Karpas-422 (cell line): ENCODE measurements at regions not wholly inside any gene's neighbourhood (a gene's known extent, or its start where the extent isn't known, plus 50 kb on each side); places are given as distances from the start of the nearest gene placed in this dataset.

Experiments
- DNase-seq: peaks from one replicate; pipeline ENCODE4 v3.0.0-alpha.2; 2015
- H2AFZ ChIP-seq: fragments of 200-600 bp; sonication (generic); 2 replicates; pipeline ENCODE4 v1.6.1; 2014; ENCODE audit warnings: antibody characterized with exemption, low read length, mixed read lengths
- H3K27ac ChIP-seq: fragments of 200-600 bp; sonication (generic); 2 replicates; pipeline ENCODE4 v1.5.1; 2014; ENCODE audit warnings: mild to moderate bottlenecking, low read length, moderate library complexity
- H3K27me3 ChIP-seq: fragments of 200-600 bp; sonication (generic); 2 replicates; pipeline ENCODE4 v1.6.1; 2014; ENCODE audit warnings: low read length, mixed read lengths
- H3K36me3 ChIP-seq: fragments of 200-600 bp; sonication (generic); 2 replicates; pipeline ENCODE4 v1.6.1; 2014; ENCODE audit warnings: low read length, mixed read lengths; ENCODE audit not compliant: insufficient read depth
- H3K4me1 ChIP-seq: fragments of 200-600 bp; sonication (generic); 2 replicates; pipeline ENCODE4 v1.6.1; 2014; ENCODE audit warnings: mild to moderate bottlenecking, low read length, mixed read lengths
- H3K4me2 ChIP-seq: fragments of 200-600 bp; sonication (generic); 2 replicates; pipeline ENCODE4 v1.6.1; 2014; ENCODE audit warnings: low read length, low read depth, mild to moderate bottlenecking; ENCODE audit not compliant: poor library complexity, severe bottlenecking
- H3K4me3 ChIP-seq: fragments of 200-600 bp; sonication (generic); 2 replicates; pipeline ENCODE4 v1.5.1; 2014; ENCODE audit warnings: mild to moderate bottlenecking, antibody characterized with exemption, low read length, mixed read lengths
- H3K79me2 ChIP-seq: fragments of 200-600 bp; sonication (generic); 2 replicates; pipeline ENCODE4 v1.6.1; 2014; ENCODE audit warnings: mild to moderate bottlenecking, low read length, mixed read lengths
- H3K9ac ChIP-seq: fragments of 200-600 bp; sonication (generic); 2 replicates; pipeline ENCODE4 v1.6.0; 2014; ENCODE audit warnings: low read length
- H3K9me2 ChIP-seq: fragments of 200-600 bp; sonication (generic), shearing (Covaris generic); replicated peaks from 2 replicates; pipeline ENCODE4 v1.6.0; 2014; ENCODE audit warnings: mild to moderate bottlenecking, low read length, moderate library complexity; ENCODE audit not compliant: insufficient read depth
- H3K9me3 ChIP-seq: fragments of 300-700, 200-600 bp; sonication (generic); 2 replicates; pipeline ENCODE4 v1.6.1; 2014; ENCODE audit warnings: low read length, mixed read lengths
- H4K20me1 ChIP-seq: fragments of 200-600 bp; sonication (generic); 2 replicates; pipeline ENCODE4 v1.6.1; 2014; ENCODE audit warnings: mild to moderate bottlenecking, antibody characterized with exemption, low read length, low read depth; ENCODE audit not compliant: insufficient read depth

- Histone ChIP-seq H3K9me2 (no peaks in the 10 kb centered on the region), H3K4me2 (no peak overlapping the region), H2AFZ (no peak overlapping the region), H3K27ac (no peak overlapping the region), H3K9ac (no peak overlapping the region), H3K4me1 (no peaks in the 10 kb centered on the region), H3K79me2 (no peaks in the 10 kb centered on the region), H3K36me3 (no peaks in the 10 kb centered on the region), H3K27me3 (no peaks in the 10 kb centered on the region), H3K4me3 (no peak overlapping the region), H4K20me1 (no peaks in the 10 kb centered on the region), H3K9me3 (peaks cover 4% of the 10 kb centered on the region; the same call in 1 of the 2 replicates)
- DNase-seq, result no peak
Measured at GRCh38 chr3:178087376-178087775, 448.9 kb upstream of the KCNMB2 start.

DNA sequence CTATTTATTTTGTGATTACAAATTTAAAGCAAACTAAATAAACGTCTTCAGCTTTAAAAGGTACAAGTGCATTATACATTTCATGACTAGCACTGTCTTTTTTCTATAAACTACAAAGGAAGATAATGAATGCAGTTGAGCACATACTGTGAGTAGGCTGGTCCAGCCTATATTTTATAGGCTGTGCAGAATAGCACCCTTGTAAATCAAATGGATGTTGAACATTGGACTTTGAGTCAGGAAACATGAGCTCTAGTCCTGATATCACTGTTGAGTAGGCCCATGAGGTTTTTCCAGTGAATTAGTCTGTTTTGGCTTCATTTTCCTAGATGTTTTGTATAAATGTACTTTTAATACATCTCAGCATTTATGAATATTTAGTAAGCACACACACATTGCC lies 447.3 kb upstream of the KCNMB2 start:
- no peak overlapping the region for H3K4me3 ChIP-seq
- H3K27me3 ChIP-seq, result no peaks in the 10 kb centered on the region
- H3K27ac ChIP-seq, result no peak overlapping the region
- H3K9me3 ChIP-seq, result peaks cover 4% of the 10 kb centered on the region
- no peak for DNase-seq
- no peaks in the 10 kb centered on the region for H3K4me1 ChIP-seq
- H3K79me2 ChIP-seq, result no peaks in the 10 kb centered on the region
- no peaks in the 10 kb centered on the region for H3K36me3 ChIP-seq
- no peak overlapping the region for H3K9ac ChIP-seq
- no peaks in the 10 kb centered on the region for H4K20me1 ChIP-seq
- H3K9me2 ChIP-seq, result no peaks in the 10 kb centered on the region
- H3K4me2 ChIP-seq, result no peak overlapping the region
- no peak overlapping the region for H2AFZ ChIP-seq

DNA sequence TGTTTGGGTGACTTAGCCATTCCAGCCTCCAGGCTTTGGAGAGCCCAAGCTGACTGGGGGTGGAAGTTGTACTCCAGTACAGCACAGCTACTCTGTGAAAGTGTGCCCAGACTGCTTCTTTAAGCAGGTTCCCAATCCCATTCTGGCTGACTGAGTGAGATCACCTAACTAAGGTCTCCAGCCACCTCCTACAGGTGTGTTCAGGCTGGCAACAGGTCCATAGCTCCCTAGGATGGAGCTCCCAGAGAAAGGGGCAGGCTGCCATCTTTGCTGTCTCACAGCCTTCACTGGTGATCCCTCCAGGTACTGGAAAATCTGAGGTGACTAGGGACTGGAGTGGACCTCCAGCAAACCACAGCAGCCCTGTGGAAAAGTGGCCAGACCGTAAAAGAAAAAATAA lies 445.3 kb upstream of the KCNMB2 start:
- no peak for DNase-seq
- Histone ChIP-seq H3K9me3 (peaks cover 4% of the 10 kb centered on the region), H3K9ac (no peak overlapping the region), H3K27ac (no peak overlapping the region), H4K20me1 (no peaks in the 10 kb centered on the region), H3K27me3 (no peaks in the 10 kb centered on the region), H2AFZ (no peak overlapping the region), H3K4me2 (no peak overlapping the region), H3K79me2 (no peaks in the 10 kb centered on the region), H3K36me3 (no peaks in the 10 kb centered on the region), H3K9me2 (no peaks in the 10 kb centered on the region), H3K4me1 (no peaks in the 10 kb centered on the region), H3K4me3 (no peak overlapping the region)

DNA sequence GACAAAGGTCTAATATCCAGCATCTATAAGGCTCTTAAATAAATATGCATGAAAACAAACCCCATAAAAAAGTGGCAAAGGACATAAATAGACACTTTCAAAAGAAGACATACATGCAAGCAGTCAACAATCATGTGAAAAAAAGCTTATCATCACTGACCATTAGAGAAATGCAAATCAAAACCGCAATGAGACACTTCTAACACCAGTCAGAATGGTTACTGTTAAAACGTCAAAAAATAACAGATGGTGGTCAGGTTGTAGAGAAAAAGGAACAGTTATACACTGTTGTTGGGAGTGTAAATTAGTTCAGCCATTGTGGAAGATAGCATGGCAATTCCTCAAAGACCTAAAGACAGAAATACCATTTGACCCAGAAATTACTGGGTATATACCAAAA lies 440.7 kb upstream of the KCNMB2 start:
- Histone ChIP-seq H3K4me3 (no peak overlapping the region), H3K36me3 (no peaks in the 10 kb centered on the region), H4K20me1 (no peaks in the 10 kb centered on the region), H3K79me2 (no peaks in the 10 kb centered on the region), H3K9ac (no peak overlapping the region), H2AFZ (no peak overlapping the region), H3K9me2 (no peaks in the 10 kb centered on the region), H3K4me1 (no peaks in the 10 kb centered on the region), H3K9me3 (peaks cover 4% of the 10 kb centered on the region; the same call in 1 of the 2 replicates), H3K27ac (no peak overlapping the region), H3K4me2 (no peak overlapping the region), H3K27me3 (no peaks in the 10 kb centered on the region)
- DNase-seq, result no peak

GRCh38 chr3:178096955-178097354 lies 439.3 kb upstream of the KCNMB2 start:
- no peaks in the 10 kb centered on the region for H3K79me2 ChIP-seq
- H2AFZ ChIP-seq, result no peak overlapping the region
- H4K20me1 ChIP-seq, result no peaks in the 10 kb centered on the region
- no peak overlapping the region for H3K4me2 ChIP-seq
- H3K4me1 ChIP-seq, result no peaks in the 10 kb centered on the region
- peaks cover 2% of the 10 kb centered on the region; the same call in 1 of the 2 replicates for H3K9me3 ChIP-seq
- H3K36me3 ChIP-seq, result no peaks in the 10 kb centered on the region
- DNase-seq, result no peak
- no peak overlapping the region for H3K9ac ChIP-seq
- H3K27me3 ChIP-seq, result no peaks in the 10 kb centered on the region
- H3K9me2 ChIP-seq, result no peaks in the 10 kb centered on the region
- H3K4me3 ChIP-seq, result no peak overlapping the region
- no peak overlapping the region for H3K27ac ChIP-seq

DNA sequence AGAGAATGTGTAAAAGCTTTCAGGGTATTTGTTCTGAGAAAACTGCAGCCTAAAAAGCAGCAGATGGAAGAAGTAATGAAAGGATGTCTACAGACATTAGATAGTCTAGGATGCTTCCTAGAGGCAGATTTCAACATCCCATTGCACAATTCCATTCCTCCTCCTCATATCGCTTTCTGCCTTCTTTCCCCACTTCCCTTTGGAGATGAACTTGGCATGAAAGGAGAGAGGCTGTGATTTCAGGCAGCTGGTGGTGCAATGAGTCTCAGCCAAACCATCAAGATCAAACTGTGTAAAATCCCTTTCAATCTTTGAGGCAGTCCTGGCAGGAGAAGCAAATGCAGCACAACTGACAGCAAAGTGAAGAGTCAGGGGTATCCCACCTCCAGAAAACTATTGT lies 438.7 kb upstream of the KCNMB2 start:
- Histone ChIP-seq H3K9me2 (no peaks in the 10 kb centered on the region), H3K9ac (no peak overlapping the region), H3K4me2 (no peak overlapping the region), H3K27me3 (no peaks in the 10 kb centered on the region), H3K79me2 (no peaks in the 10 kb centered on the region), H2AFZ (no peak overlapping the region), H3K36me3 (no peaks in the 10 kb centered on the region), H4K20me1 (no peaks in the 10 kb centered on the region), H3K9me3 (peaks cover 3% of the 10 kb centered on the region; the same call in 1 of the 2 replicates), H3K4me3 (no peak overlapping the region), H3K27ac (no peak overlapping the region), H3K4me1 (no peaks in the 10 kb centered on the region)
- no peak for DNase-seq

DNA sequence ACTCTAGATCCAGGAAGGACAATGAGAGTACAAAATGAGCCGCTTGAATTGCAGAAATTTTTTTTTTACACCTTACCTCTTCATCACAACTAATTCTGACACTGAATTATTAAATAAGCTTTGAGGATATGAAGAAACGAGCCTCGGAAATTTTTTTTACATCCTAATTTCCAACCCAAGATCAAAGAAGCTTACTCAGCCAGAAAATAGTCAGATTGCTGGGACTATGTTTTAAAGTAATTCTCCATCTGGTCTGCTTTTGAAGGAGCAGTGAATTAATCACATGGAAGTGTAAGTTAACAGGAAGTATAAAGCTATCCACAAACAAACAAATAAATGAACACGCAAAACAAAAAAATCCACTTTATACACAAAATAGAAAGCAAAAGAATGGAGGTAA lies 437.0 kb upstream of the KCNMB2 start:
- no peak for DNase-seq
- H3K36me3 ChIP-seq, result no peaks in the 10 kb centered on the region
- no peak overlapping the region for H3K27ac ChIP-seq

DNA sequence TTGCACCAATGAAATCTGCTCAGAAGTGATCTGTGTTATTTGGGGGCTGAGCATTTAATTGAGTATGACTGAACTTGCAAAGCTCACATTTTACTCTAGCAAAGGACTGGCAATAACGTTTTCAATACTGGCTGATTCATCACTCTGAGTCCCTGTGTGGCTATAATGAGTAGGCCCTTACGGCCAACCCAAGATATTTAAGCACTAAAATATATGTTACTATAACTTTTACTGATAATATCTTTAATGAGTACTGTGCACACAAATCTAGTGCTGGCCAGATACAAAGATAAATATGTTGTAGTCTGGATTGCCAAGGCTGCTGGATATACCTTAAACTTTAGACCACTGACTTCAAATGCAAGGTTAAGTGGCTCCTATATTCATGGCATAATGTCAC lies 436.4 kb upstream of the KCNMB2 start:
- H3K9me3 ChIP-seq, result 0 out of 2 replicates have a peak, but pooled peaks cover 3% of the 10 kb centered on the region
- no peaks in the 10 kb centered on the region for H3K9me2 ChIP-seq

More for the DNA sequence above, 437.0 kb upstream of the KCNMB2 start:
- Histone ChIP-seq H3K4me1 (no peaks in the 10 kb centered on the region), H2AFZ (no peak overlapping the region), H3K9ac (no peak overlapping the region), H3K4me2 (no peak overlapping the region), H3K9me2 (no peaks in the 10 kb centered on the region), H3K27me3 (no peaks in the 10 kb centered on the region), H3K4me3 (no peak overlapping the region), H3K9me3 (0 out of 2 replicates have a peak, but pooled peaks cover 3% of the 10 kb centered on the region), H3K79me2 (no peaks in the 10 kb centered on the region), H4K20me1 (no peaks in the 10 kb centered on the region)

GRCh38 chr3:178100908-178101307 lies 435.3 kb upstream of the KCNMB2 start:
- H3K36me3 ChIP-seq, result no peaks in the 10 kb centered on the region
- H3K27ac ChIP-seq, result no peak overlapping the region
- no peak overlapping the region for H3K4me3 ChIP-seq
- H3K4me2 ChIP-seq, result no peak overlapping the region
- no peaks in the 10 kb centered on the region for H3K9me2 ChIP-seq
- no peaks in the 10 kb centered on the region for H4K20me1 ChIP-seq
- DNase-seq, result no peak
- no peaks in the 10 kb centered on the region for H3K27me3 ChIP-seq
- H3K9me3 ChIP-seq, result 0 out of 2 replicates have a peak, but pooled peaks cover 3% of the 10 kb centered on the region
- no peak overlapping the region for H2AFZ ChIP-seq
- no peak overlapping the region for H3K9ac ChIP-seq
- no peaks in the 10 kb centered on the region for H3K79me2 ChIP-seq
- no peaks in the 10 kb centered on the region for H3K4me1 ChIP-seq

More for the DNA sequence above, 436.4 kb upstream of the KCNMB2 start:
- H3K27me3 ChIP-seq, result no peaks in the 10 kb centered on the region
- no peak overlapping the region for H3K4me3 ChIP-seq
- no peaks in the 10 kb centered on the region for H3K79me2 ChIP-seq
- H3K36me3 ChIP-seq, result no peaks in the 10 kb centered on the region
- no peak overlapping the region for H3K4me2 ChIP-seq
- no peak overlapping the region for H3K9ac ChIP-seq
- no peaks in the 10 kb centered on the region for H3K4me1 ChIP-seq
- H3K27ac ChIP-seq, result no peak overlapping the region
- no peaks in the 10 kb centered on the region for H4K20me1 ChIP-seq
- DNase-seq, result no peak
- H2AFZ ChIP-seq, result no peak overlapping the region
